SK-N-SH treated with all-trans-retinoic acid at 6 μM for 48 hours (cell line): ENCODE measurements at regions not wholly inside any gene's neighbourhood (a gene's known extent, or its start where the extent isn't known, plus 50 kb on each side); places are given as distances from the start of the nearest gene placed in this dataset.

Experiments used
- ATAC-seq: fragments of 200-7000 bp; cut with Tn5 transposase; 3 replicates; pipeline ENCODE4 v1.9.1; 2020; ENCODE audit warnings: mild to moderate bottlenecking, moderate library complexity
- ARNTL ChIP-seq: fragments of 450-650 bp; formaldehyde crosslinking; IDR thresholded peaks from 2 replicates; pipeline ENCODE4 v1.5.0; 2020; ENCODE audit warnings: low read depth, mild to moderate bottlenecking, moderate library complexity, borderline replicate concordance
- BACH2 ChIP-seq: fragments of 250-450 bp; sonication (Bioruptor Pico); IDR thresholded peaks from 2 replicates; pipeline ENCODE4 v1.9.0; 2021; ENCODE audit warnings: mild to moderate bottlenecking, borderline replicate concordance
- CSDC2 ChIP-seq: fragments of 250-450 bp; sonication (Bioruptor Pico); IDR thresholded peaks from 2 replicates; pipeline ENCODE4 v1.5.0; 2020; ENCODE audit warnings: mild to moderate bottlenecking, moderate library complexity
- CSRNP3 ChIP-seq: fragments of 250-450 bp; sonication (Bioruptor Pico); IDR thresholded peaks from 2 replicates; pipeline ENCODE4 v1.5.1; 2021; ENCODE audit warnings: mild to moderate bottlenecking, moderate library complexity
- ESRRG ChIP-seq: fragments of 250-450 bp; sonication (Bioruptor Pico); IDR thresholded peaks from 2 replicates; pipeline ENCODE4 v1.6.1; 2021; ENCODE audit warnings: mild to moderate bottlenecking
- GLIS3 ChIP-seq: fragments of 250-450 bp; sonication (Bioruptor Pico); IDR thresholded peaks from 2 replicates; pipeline ENCODE4 v1.5.0; 2020; ENCODE audit warnings: mild to moderate bottlenecking, moderate library complexity
- ISL1 ChIP-seq: fragments of 250-450 bp; sonication (Bioruptor Pico); IDR thresholded peaks from 2 replicates; pipeline ENCODE4 v2.1.2; 2022; ENCODE audit warnings: mild to moderate bottlenecking, moderate library complexity
- OSR1 ChIP-seq: fragments of 250-450 bp; sonication (Bioruptor Pico); IDR thresholded peaks from 2 replicates; pipeline ENCODE4 v1.8.0; 2022; ENCODE audit warnings: moderate library complexity, mild to moderate bottlenecking, inconsistent platforms
- PPARA ChIP-seq: fragments of 250-450 bp; sonication (Bioruptor Pico); IDR thresholded peaks from 2 replicates; pipeline ENCODE4 v1.5.0; 2020; ENCODE audit warnings: mild to moderate bottlenecking, borderline replicate concordance
- RARB ChIP-seq: fragments of 250-450 bp; sonication (Bioruptor Pico); IDR thresholded peaks from 2 replicates; pipeline ENCODE4 v1.8.0; 2021; ENCODE audit warnings: mild to moderate bottlenecking, moderate library complexity
- TCF4 ChIP-seq: fragments of 250-450 bp; sonication (Bioruptor Pico); IDR thresholded peaks from 2 replicates; pipeline ENCODE4 v1.8.0; 2021; ENCODE audit warnings: mild to moderate bottlenecking, moderate library complexity, borderline replicate concordance
- ZC3H10 ChIP-seq: fragments of 250-450 bp; sonication (Bioruptor Pico); IDR thresholded peaks from 2 replicates; pipeline ENCODE4 v1.5.1; 2021; ENCODE audit warnings: mild to moderate bottlenecking, moderate library complexity
- ZFP3 ChIP-seq: fragments of 250-450 bp; sonication (Bioruptor Pico); IDR thresholded peaks from 2 replicates; pipeline ENCODE4 v1.5.0; 2020; ENCODE audit warnings: mild to moderate bottlenecking, moderate library complexity
- ZFP30 ChIP-seq: fragments of 450-650 bp; formaldehyde crosslinking; IDR thresholded peaks from 2 replicates; pipeline ENCODE4 v1.5.0; 2022; ENCODE audit warnings: mild to moderate bottlenecking, moderate library complexity
- ZNF565 ChIP-seq: fragments of 450-650 bp; formaldehyde crosslinking; conservative IDR thresholded peaks from 2 replicates; pipeline ENCODE4 v1.5.0; 2020; ENCODE audit warnings: low read depth, mild to moderate bottlenecking, moderate library complexity
- ZNF70 ChIP-seq: fragments of 450-650 bp; formaldehyde crosslinking; IDR thresholded peaks from 2 replicates; pipeline ENCODE4 v1.5.0; 2020; ENCODE audit warnings: mild to moderate bottlenecking, moderate library complexity
- ZNF8 ChIP-seq: fragments of 450-650 bp; formaldehyde crosslinking; IDR thresholded peaks from 2 replicates; pipeline ENCODE4 v1.5.0; 2020; ENCODE audit warnings: mild to moderate bottlenecking, moderate library complexity
- TF ChIP-seq, protein P1 (sequence below): fragments of 250-450 bp; sonication (Bioruptor Pico); IDR thresholded peaks from 2 replicates; pipeline ENCODE4 v1.8.0; 2021; ENCODE audit warnings: low read depth, mild to moderate bottlenecking, moderate library complexity, borderline replicate concordance
- TF ChIP-seq, protein P2 (sequence below): fragments of 250-450 bp; sonication (Bioruptor Pico); IDR thresholded peaks from 2 replicates; pipeline ENCODE4 v1.8.0; 2020; ENCODE audit warnings: mild to moderate bottlenecking, moderate library complexity, borderline replicate concordance

DNA sequence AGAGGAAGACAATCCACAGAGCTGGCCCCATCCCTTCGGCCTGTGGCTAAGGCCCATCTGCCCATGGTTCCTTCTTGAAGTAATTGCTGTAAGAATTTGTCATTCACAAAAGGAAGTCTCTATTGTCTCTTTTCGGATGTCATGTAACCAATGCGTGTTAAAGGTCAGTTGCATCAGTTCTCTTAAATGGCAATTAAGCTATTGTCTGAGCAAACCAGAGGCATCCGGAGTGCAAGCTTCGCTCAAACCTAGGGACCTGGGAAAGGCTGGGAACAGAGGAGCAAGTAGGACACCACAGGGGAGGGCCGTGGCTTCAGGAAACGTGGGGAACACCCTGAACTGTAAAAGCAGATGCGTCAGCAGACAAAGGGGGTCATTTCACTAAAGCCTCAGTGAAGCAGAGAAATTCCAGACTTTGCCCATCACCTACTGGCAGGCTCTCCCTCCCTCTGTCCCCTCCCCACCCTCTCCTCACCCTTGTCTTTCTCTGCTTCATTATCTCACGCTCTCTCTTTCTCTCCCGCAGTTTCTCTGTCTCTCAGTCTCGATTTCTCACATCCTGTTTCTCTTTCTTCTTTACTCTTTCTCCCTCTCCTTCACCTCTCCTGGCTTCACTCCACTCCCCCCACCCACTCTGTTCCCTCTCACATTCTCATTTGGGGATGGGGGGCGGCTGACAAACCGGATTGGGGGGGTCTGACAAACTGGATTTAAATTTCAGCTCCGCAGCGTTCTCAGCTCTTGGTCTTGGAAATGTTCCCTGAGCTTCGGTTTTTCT lies 204.6 kb upstream of the TNP1 start:
- ATAC-seq: no peak
- TF ChIP-seq BACH2 (CRISPR knock-in tag) (no peak), ZFP30 (no peak), CSRNP3 (CRISPR knock-in tag) (no peak), GLIS3 (no peak), CSDC2 (no peak), TCF4 (no peak), ZFP3 (CRISPR knock-in tag) (no peak), ARNTL (CRISPR knock-in tag) (no peak), OSR1 (CRISPR knock-in tag) (no peak)
- TF ChIP-seq, protein P1, sequence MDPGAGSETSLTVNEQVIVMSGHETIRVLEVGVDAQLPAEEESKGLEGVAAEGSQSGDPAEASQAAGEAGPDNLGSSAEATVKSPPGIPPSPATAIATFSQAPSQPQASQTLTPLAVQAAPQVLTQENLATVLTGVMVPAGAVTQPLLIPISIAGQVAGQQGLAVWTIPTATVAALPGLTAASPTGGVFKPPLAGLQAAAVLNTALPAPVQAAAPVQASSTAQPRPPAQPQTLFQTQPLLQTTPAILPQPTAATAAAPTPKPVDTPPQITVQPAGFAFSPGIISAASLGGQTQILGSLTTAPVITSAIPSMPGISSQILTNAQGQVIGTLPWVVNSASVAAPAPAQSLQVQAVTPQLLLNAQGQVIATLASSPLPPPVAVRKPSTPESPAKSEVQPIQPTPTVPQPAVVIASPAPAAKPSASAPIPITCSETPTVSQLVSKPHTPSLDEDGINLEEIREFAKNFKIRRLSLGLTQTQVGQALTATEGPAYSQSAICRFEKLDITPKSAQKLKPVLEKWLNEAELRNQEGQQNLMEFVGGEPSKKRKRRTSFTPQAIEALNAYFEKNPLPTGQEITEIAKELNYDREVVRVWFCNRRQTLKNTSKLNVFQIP: no peak
- TF ChIP-seq, protein P2, sequence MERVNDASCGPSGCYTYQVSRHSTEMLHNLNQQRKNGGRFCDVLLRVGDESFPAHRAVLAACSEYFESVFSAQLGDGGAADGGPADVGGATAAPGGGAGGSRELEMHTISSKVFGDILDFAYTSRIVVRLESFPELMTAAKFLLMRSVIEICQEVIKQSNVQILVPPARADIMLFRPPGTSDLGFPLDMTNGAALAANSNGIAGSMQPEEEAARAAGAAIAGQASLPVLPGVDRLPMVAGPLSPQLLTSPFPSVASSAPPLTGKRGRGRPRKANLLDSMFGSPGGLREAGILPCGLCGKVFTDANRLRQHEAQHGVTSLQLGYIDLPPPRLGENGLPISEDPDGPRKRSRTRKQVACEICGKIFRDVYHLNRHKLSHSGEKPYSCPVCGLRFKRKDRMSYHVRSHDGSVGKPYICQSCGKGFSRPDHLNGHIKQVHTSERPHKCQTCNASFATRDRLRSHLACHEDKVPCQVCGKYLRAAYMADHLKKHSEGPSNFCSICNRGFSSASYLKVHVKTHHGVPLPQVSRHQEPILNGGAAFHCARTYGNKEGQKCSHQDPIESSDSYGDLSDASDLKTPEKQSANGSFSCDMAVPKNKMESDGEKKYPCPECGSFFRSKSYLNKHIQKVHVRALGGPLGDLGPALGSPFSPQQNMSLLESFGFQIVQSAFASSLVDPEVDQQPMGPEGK: no peak
- TF ChIP-seq, all 23 proteins: peak for 0

DNA sequence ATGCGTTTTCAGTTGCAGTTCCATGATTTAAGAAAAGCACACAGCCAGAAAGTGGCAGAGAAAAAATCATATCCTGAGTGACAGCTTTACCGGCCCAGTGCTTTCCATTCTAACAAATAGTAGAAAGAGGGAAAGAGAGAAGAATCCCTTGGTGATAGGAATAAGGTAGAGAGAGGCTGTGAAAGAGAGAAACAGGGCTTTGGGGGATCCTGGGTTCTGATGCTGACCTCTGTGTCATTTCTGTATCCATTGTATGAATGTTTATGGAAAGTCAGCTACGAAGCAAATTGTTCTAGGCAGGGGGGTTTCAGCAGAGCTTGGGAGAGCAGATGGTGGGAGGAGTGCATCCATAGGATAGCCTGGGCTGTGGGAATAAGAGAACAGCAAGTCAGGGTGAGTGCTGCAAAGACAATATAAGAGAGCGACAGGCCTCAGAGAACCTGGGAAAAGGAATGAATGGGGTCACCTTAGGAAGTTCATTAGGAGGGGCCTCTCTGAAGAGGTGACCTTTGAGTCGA lies 203.4 kb upstream of the TNP1 start:
- ATAC-seq: no peak
- TF ChIP-seq ZNF70 (CRISPR knock-in tag): no peak
- TF ChIP-seq, protein P1: no peak
- TF ChIP-seq PPARA (CRISPR knock-in tag): no peak
- no peak for TF ChIP-seq ZC3H10 (CRISPR knock-in tag)
- TF ChIP-seq ZFP30: no peak
- TF ChIP-seq OSR1 (CRISPR knock-in tag): no peak
- TF ChIP-seq, protein P2: no peak
- TF ChIP-seq ZNF565 (CRISPR knock-in tag): no peak
- no peak for TF ChIP-seq ZNF8
- TF ChIP-seq CSRNP3 (CRISPR knock-in tag): no peak
- no peak for TF ChIP-seq ZFP3 (CRISPR knock-in tag)
- TF ChIP-seq ISL1 (CRISPR knock-in tag): no peak
- no peak for TF ChIP-seq GLIS3
- TF ChIP-seq ARNTL (CRISPR knock-in tag): no peak
- no peak for TF ChIP-seq CSDC2

DNA sequence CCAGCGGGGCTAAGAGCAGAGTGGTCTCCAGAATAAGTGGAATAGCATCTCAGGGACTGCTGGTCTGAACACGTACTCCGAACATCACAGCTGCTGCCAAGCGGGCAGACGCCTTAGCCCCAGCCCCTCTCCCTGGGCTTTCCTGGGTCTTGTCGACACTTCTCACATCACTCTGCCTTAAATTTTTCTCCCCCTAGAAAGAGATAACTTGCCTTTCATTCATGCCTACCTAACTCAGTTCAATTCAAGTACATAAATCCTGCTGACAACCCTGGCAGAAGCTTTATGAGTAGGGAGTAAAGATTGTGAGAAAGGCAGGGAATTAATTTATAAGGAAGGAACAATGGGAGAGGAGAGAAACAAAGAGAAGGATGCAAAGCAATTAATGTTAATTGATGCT lies 202.9 kb upstream of the TNP1 start:
- ATAC-seq: no peak
- no peak for TF ChIP-seq GLIS3
- no peak for TF ChIP-seq RARB (CRISPR knock-in tag)
- TF ChIP-seq, protein P1: no peak
- no peak for TF ChIP-seq ARNTL (CRISPR knock-in tag)
- no peak for TF ChIP-seq CSDC2
- no peak for TF ChIP-seq ZNF8
- no peak for TF ChIP-seq ZC3H10 (CRISPR knock-in tag)
- TF ChIP-seq ESRRG (CRISPR knock-in tag): no peak
- TF ChIP-seq CSRNP3 (CRISPR knock-in tag): no peak
- no peak for TF ChIP-seq BACH2 (CRISPR knock-in tag)
